ENCODE measurements at regions not wholly inside any gene's neighbourhood (a gene's known extent, or its start where the extent isn't known, plus 50 kb on each side); places are given as distances from the start of the nearest gene placed in this dataset.

DNA sequence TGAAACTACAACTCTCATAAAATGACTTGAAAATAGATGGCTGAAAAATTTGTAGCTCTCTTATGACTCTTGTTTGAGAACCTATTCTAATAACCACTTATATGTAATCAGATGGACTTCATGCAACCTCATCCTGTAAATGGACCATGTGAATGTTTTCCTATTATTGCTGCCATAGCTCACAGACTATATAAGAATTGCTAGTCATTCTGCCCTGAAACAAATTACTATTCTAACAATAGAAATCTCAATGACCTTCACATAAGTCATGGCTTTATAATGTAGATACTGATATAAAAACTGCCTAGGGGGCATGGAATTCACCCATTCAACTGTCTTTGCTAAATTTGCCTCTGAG is 1111.0 kb upstream of the ATXN8OS start:
- Histone ChIP-seq H3K27me3 (ENCODE audit: control insufficient read depth, insufficient read depth, low read length, poor library complexity, severe bottlenecking) (no peaks in the 10 kb centered on the region), H3K4me3 (ENCODE audit: insufficient read depth, low read depth, low read length) (no peak overlapping the region), H3K9me3 (ENCODE audit: control insufficient read depth, low read length) (no peaks in the 10 kb centered on the region), H3K4me1 (ENCODE audit: control insufficient read depth, insufficient read depth, low read length) (no peaks in the 10 kb centered on the region), H3K27ac (ENCODE audit: insufficient read depth, low read depth, low read length, poor library complexity, severe bottlenecking) (no peak overlapping the region), H3K36me3 (ENCODE audit: control insufficient read depth, insufficient read depth, low read length) (no peaks in the 10 kb centered on the region)

DNA sequence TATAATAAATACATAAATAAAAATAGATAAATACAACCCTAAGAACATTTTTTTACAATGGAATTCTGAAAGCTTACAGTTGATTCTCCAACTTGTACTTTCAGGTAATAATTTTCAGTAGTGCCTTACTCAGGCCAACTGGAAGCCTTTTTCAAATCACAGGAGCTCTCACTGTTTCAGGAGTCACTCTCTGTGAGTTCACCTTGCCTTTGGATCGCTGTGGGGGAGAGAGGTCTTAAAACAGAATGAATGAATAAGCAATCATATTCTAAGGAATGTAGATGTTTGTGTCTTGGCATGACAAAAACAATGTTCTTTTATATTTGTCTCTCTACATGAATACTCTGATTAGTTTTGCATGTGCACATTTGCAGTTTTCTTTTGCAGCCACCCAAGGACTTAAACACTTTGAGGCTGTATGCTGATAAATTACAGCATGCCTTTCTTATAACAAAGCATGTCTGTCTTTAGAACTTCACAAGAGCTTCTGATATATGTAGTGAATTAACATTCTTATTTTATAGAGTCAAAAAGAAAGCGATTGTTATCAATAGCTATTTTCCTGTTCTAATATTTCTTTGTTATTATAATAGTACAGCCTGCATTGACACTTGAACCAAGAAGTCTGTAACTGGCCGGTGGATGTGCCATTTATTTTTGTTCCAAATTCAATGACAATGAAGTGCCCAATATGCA is 1111.5 kb upstream of the ATXN8OS start:
- Histone ChIP-seq H3K27ac (ENCODE audit: insufficient read depth, low read depth, low read length, poor library complexity, severe bottlenecking) (no peak overlapping the region), H3K9me3 (ENCODE audit: control insufficient read depth, low read length) (no peaks in the 10 kb centered on the region), H3K36me3 (ENCODE audit: control insufficient read depth, insufficient read depth, low read length) (no peaks in the 10 kb centered on the region), H3K27me3 (ENCODE audit: control insufficient read depth, insufficient read depth, low read length, poor library complexity, severe bottlenecking) (no peaks in the 10 kb centered on the region), H3K4me1 (ENCODE audit: control insufficient read depth, insufficient read depth, low read length) (no peaks in the 10 kb centered on the region), H3K4me3 (ENCODE audit: insufficient read depth, low read depth, low read length) (no peak overlapping the region)
- 81 to 84% methylated on average over 2 of the region's 3 CpGs for WGBS, 2 experiments

DNA sequence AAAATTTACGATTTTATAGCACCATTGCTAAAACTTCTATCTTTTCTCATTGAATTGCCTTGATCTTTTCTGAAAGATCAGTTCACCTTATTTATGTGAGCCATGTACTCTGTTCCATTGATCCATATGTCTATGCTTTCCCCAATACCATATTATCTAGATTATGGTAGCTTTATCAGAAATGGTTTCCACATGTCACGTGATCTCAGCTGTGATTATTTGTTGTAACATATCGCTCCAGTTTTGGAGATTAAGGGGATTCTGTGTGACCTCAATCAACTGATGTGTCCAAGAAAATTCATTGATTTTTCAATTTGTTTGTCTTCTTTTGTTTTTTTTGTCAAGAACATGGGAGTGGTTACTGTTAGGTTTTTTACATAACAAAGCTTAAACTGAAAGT is 1114.5 kb upstream of the ATXN8OS start:
- Histone ChIP-seq H3K9me3 (ENCODE audit: control insufficient read depth, low read length) (no peaks in the 10 kb centered on the region), H3K27me3 (ENCODE audit: control insufficient read depth, insufficient read depth, low read length, poor library complexity, severe bottlenecking) (no peaks in the 10 kb centered on the region), H3K27ac (ENCODE audit: insufficient read depth, low read depth, low read length, poor library complexity, severe bottlenecking) (no peak overlapping the region), H3K4me3 (ENCODE audit: insufficient read depth, low read depth, low read length) (no peak overlapping the region), H3K4me1 (ENCODE audit: control insufficient read depth, insufficient read depth, low read length) (no peaks in the 10 kb centered on the region), H3K36me3 (ENCODE audit: control insufficient read depth, insufficient read depth, low read length) (no peaks in the 10 kb centered on the region)
- WGBS, 2 experiments: 97 to 98% methylated on average over 3 of the region's 3 CpGs

DNA sequence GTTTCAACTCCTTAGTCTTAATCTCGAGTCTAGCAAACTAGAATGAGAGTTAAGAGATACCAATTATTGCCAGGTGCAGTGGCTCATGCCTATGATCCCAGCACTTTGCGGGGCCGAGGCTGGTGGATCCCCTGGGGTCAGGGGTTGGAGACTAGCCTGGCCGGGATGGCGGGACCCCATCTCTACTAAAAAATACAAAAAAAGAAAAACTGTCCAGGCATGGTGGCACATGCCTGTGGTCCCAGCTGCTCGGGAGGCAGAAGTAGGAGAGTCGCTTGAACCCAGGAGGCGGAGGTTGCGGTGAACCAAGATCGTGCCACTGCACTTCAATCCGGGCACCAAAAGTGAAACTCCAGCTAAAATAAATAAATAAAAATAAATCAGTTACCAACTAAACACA is 1119.5 kb upstream of the ATXN8OS start:
- Histone ChIP-seq H3K9me3 (ENCODE audit: control insufficient read depth, low read length) (peaks cover 5% of the 10 kb centered on the region), H3K36me3 (ENCODE audit: control insufficient read depth, insufficient read depth, low read length) (peaks cover 4% of the 10 kb centered on the region), H3K27ac (ENCODE audit: insufficient read depth, low read depth, low read length, poor library complexity, severe bottlenecking) (no peak overlapping the region), H3K4me1 (ENCODE audit: control insufficient read depth, insufficient read depth, low read length) (no peaks in the 10 kb centered on the region), H3K4me3 (ENCODE audit: insufficient read depth, low read depth, low read length) (no peak overlapping the region), H3K27me3 (ENCODE audit: control insufficient read depth, insufficient read depth, low read length, poor library complexity, severe bottlenecking) (no peaks in the 10 kb centered on the region)
- WGBS, 2 experiments: 89 to 94% methylated on average over 8 to 10 of the region's 11 CpGs

DNA sequence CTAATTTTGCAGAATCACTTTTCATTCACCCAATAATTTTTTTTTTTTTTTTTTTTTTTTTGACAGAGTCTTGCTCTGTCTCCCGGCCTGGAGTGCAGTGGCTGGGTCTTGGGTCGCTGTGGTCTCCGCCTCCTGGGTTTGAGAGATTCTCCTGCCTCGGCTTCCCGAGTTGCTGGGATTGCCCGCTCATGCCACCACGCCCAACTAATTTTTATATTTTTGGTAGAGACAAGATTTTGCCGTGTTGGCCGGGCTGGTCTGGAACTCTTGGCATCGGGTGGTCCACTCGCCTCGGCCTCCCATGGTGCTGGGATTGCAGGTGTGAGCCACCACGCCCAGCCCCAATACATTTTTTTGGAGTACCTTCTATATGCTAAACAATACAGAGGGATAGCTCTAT is 1120.0 kb upstream of the ATXN8OS start:
- 93 to 98% methylated on average over 13 of the region's 13 CpGs for WGBS, 2 experiments

DNA sequence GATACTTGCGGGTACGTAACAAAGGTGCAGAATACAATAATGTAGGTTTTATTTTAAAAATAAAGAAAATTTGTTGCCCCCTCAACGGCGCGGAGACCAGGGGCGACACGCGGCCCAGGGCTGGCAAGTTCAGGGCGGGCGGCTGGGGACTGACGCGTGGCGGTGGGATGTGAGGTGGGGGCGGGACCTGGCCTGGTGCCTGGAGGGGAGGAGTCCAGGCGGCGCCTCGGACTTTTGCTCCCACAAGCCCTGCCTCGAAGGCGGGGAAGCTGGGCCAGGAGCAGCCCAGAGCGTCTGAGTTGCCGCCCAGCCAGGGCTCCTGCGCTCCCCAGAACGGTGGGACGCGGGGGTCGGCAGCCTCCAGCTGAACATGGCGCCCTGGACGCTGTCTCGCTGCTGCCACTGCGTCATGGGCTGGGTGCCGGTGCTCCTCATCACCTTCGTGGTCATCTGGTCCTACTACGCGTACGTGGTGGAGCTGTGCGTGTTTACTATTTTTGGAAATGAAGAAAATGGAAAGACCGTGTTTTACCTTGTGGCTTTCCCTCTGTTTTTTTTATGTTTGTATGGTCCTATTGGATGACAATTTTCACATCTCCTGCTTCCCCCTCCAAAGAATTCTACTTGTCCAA is 1122.8 kb upstream of the ATXN8OS start:
- peaks cover 6% of the 10 kb centered on the region for H3K9me3 ChIP-seq (ENCODE audit: control insufficient read depth, low read length)
- WGBS, 2 experiments: 94 to 95% methylated on average over 37 of the region's 37 CpGs
- peaks cover 4% of the 10 kb centered on the region for H3K36me3 ChIP-seq (ENCODE audit: control insufficient read depth, insufficient read depth, low read length)
- no peak overlapping the region for H3K4me3 ChIP-seq (ENCODE audit: insufficient read depth, low read depth, low read length)
- no peak overlapping the region for H3K27ac ChIP-seq (ENCODE audit: insufficient read depth, low read depth, low read length, poor library complexity, severe bottlenecking)
- no peaks in the 10 kb centered on the region for H3K27me3 ChIP-seq (ENCODE audit: control insufficient read depth, insufficient read depth, low read length, poor library complexity, severe bottlenecking)
- no peaks in the 10 kb centered on the region for H3K4me1 ChIP-seq (ENCODE audit: control insufficient read depth, insufficient read depth, low read length)

More for the DNA sequence above, 1120.0 kb upstream of the ATXN8OS start:
- H3K4me3 ChIP-seq (ENCODE audit: insufficient read depth, low read depth, low read length): no peak overlapping the region
- peaks cover 6% of the 10 kb centered on the region for H3K9me3 ChIP-seq (ENCODE audit: control insufficient read depth, low read length)
- no peaks in the 10 kb centered on the region for H3K27me3 ChIP-seq (ENCODE audit: control insufficient read depth, insufficient read depth, low read length, poor library complexity, severe bottlenecking)
- H3K4me1 ChIP-seq (ENCODE audit: control insufficient read depth, insufficient read depth, low read length): no peaks in the 10 kb centered on the region
- no peak overlapping the region for H3K27ac ChIP-seq (ENCODE audit: insufficient read depth, low read depth, low read length, poor library complexity, severe bottlenecking)
- peaks cover 4% of the 10 kb centered on the region for H3K36me3 ChIP-seq (ENCODE audit: control insufficient read depth, insufficient read depth, low read length)

DNA sequence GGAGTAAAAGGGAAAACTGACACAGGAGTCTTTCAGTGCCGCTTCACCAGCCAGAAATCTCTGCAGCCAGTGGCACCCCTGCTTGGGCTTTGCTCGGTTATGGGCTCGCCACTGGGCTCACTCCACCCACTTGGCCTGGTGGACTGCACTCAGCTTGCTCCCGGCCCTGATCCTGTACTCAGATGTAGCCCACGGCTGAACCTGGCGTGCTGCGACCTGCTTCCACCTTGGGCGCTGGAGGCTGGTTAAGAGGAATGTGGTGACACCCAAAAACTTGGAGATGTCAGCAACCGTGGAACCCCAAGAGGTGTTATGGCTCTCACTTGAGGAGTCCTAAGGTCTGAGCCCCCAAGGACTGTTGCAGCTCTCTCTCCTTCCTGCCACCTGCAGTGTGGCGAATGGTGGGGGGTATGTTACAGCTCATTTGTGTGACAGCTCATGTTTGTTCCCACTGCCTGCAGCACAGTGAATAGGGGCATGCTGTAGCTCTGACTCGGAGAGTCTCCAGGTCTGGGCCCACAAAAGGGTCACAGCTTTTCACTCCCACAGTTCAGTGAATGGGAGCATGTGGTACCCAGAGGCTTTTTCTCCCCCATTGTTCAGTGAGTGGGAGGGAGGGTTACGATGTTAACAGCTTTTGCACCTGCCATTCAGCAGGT is 1124.5 kb upstream of the ATXN8OS start:
- H3K36me3 ChIP-seq (ENCODE audit: control insufficient read depth, insufficient read depth, low read length): peaks cover 4% of the 10 kb centered on the region
- no peak overlapping the region for H3K27ac ChIP-seq (ENCODE audit: insufficient read depth, low read depth, low read length, poor library complexity, severe bottlenecking)
- 89 to 92% methylated on average over 12 of the region's 12 CpGs for WGBS, 2 experiments
- no peak overlapping the region for H3K4me3 ChIP-seq (ENCODE audit: insufficient read depth, low read depth, low read length)
- no peaks in the 10 kb centered on the region for H3K4me1 ChIP-seq (ENCODE audit: control insufficient read depth, insufficient read depth, low read length)
- H3K27me3 ChIP-seq (ENCODE audit: control insufficient read depth, insufficient read depth, low read length, poor library complexity, severe bottlenecking): no peaks in the 10 kb centered on the region
- peaks cover 6% of the 10 kb centered on the region for H3K9me3 ChIP-seq (ENCODE audit: control insufficient read depth, low read length)

DNA sequence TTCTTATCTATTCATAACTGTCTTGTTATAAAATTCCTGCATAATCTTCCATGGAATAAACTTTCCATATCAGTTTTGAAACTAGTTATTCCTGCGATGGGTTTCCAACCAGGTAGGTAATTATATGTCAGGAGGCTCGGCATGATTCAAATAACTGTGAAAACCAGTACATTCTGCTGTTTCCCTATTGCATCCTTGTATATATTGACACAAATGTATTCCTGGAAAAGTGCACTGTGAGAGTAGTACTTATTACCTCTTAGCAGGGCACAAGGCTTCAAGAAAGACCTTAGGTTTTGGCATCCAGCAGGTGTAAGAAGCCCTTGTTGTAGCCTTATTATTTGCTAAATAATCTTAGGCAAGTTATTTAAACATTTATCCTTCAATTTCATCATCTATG is 1131.3 kb upstream of the ATXN8OS start:
- Histone ChIP-seq H3K9me3 (ENCODE audit: control insufficient read depth, low read length) (no peaks in the 10 kb centered on the region), H3K36me3 (ENCODE audit: control insufficient read depth, insufficient read depth, low read length) (no peaks in the 10 kb centered on the region), H3K27ac (ENCODE audit: insufficient read depth, low read depth, low read length, poor library complexity, severe bottlenecking) (no peak overlapping the region), H3K4me1 (ENCODE audit: control insufficient read depth, insufficient read depth, low read length) (no peaks in the 10 kb centered on the region), H3K4me3 (ENCODE audit: insufficient read depth, low read depth, low read length) (no peak overlapping the region), H3K27me3 (ENCODE audit: control insufficient read depth, insufficient read depth, low read length, poor library complexity, severe bottlenecking) (no peaks in the 10 kb centered on the region)
- 96 to 100% methylated on average over 1 to 2 of the region's 2 CpGs for WGBS, 2 experiments

DNA sequence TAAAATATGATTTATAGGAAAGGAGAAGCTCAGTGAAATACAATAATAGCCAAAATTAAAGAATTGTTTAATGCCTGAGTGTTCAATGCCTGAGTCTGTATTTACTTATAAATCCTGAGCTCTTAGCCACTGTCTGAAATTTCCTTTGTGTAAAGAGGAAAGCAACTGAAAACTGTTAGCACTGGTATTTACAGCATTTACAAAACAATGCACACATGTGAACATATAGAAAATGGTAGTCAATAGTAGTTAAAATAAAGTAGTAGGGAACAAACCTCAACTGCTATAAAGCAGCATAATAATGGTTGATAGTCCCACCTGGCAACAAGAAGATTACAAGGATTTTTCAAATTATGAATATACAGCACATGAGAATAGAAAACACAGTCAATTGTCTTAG is 1137.1 kb upstream of the ATXN8OS start:
- H3K9me3 ChIP-seq (ENCODE audit: control insufficient read depth, low read length): no peaks in the 10 kb centered on the region
- H3K27me3 ChIP-seq (ENCODE audit: control insufficient read depth, insufficient read depth, low read length, poor library complexity, severe bottlenecking): no peaks in the 10 kb centered on the region
- no peaks in the 10 kb centered on the region for H3K4me1 ChIP-seq (ENCODE audit: control insufficient read depth, insufficient read depth, low read length)
- H3K4me3 ChIP-seq (ENCODE audit: insufficient read depth, low read depth, low read length): no peak overlapping the region
- H3K36me3 ChIP-seq (ENCODE audit: control insufficient read depth, insufficient read depth, low read length): no peaks in the 10 kb centered on the region
- H3K27ac ChIP-seq (ENCODE audit: insufficient read depth, low read depth, low read length, poor library complexity, severe bottlenecking): no peak overlapping the region

DNA sequence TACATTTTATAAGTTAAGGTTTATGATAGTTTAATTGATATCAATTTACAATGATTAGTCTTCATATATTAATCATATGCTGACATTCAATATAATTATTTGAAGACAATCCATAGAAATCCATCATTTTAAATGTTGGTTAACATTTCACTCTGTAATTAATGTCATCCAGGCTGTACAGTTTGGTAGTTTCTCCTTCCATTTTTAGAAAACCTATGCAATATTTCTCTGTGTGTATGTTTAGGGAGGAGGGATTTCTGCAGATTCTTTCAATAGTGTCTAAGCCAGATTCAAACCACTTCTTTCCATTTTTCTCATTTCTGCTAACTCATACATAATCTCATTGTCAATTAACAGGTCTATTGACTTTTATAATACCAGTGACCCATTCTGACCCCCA is 1159.0 kb upstream of the ATXN8OS start:
- Histone ChIP-seq H3K27ac (ENCODE audit: insufficient read depth, low read depth, low read length, poor library complexity, severe bottlenecking) (no peak overlapping the region), H3K36me3 (ENCODE audit: control insufficient read depth, insufficient read depth, low read length) (no peaks in the 10 kb centered on the region), H3K9me3 (ENCODE audit: control insufficient read depth, low read length) (no peaks in the 10 kb centered on the region), H3K27me3 (ENCODE audit: control insufficient read depth, insufficient read depth, low read length, poor library complexity, severe bottlenecking) (no peaks in the 10 kb centered on the region), H3K4me1 (ENCODE audit: control insufficient read depth, insufficient read depth, low read length) (no peaks in the 10 kb centered on the region), H3K4me3 (ENCODE audit: insufficient read depth, low read depth, low read length) (no peak overlapping the region)
